HCT116 (cell line): ENCODE measurements at regions not wholly inside any gene's neighbourhood (a gene's known extent, or its start where the extent isn't known, plus 50 kb on each side); places are given as distances from the start of the nearest gene placed in this dataset.

Source experiments
- ATAC-seq: fragments of 200-7000 bp; cut with Tn5 transposase; 2 replicates; pipeline ENCODE4 v1.9.1; 2020; ENCODE audit warnings: mild to moderate bottlenecking, moderate library complexity
- BruUV-seq: library from RNA; stranded (reverse); fragments of 400-500 nt; replicated peaks from 2 replicates; lab custom pipeline; 2021; lab: Mats Ljungman, UMichigan
- CTCF ChIA-PET: fragments of 300-600 bp; sonication (Branson Sonifier 250); formaldehyde crosslinking; loops from one replicate; lab custom pipeline; 2021; ENCODE audit warnings: antibody characterized with exemption; lab: Charles Lee
- POLR2A ChIA-PET: fragments of 300-600, 350-600 bp; sonication (Branson Sonifier 250); formaldehyde crosslinking; loops from one replicate; lab custom pipeline; 2021; ENCODE audit warnings: antibody characterized with exemption; lab: Charles Lee
- RAD21 ChIA-PET, 2 experiments: fragments of 300-600 bp; sonication (Branson Sonifier 250); formaldehyde crosslinking; loops; one replicate each; lab custom pipeline; 2023; ENCODE audit warnings: low total read pairs in 2 of 2; ENCODE audit not compliant: uncharacterized antibody in 2 of 2, unreplicated experiment in 2 of 2, low non-redundant PET in 1 of 2; lab: Charles Lee
- DNase-seq: peaks from one replicate; pipeline ENCODE4 v3.0.0-alpha.2; 2010; ENCODE audit warnings: low read depth, low spot score
- H2AFZ ChIP-seq: fragments of 200-600 bp; shearing (Covaris generic), sonication (generic); 2 replicates; pipeline ENCODE4 v1.6.1; 2017; ENCODE audit warnings: low read depth, mixed run types, mixed read lengths, antibody characterized with exemption, low read length; ENCODE audit not compliant: poor library complexity, severe bottlenecking
- H3K27ac ChIP-seq: 2 replicates; pipeline ENCODE4 v1.5.1; 2012; ENCODE audit warnings: low read depth, low read length
- H3K27me3 ChIP-seq: fragments of 200-600 bp; sonication (generic); 2 replicates; pipeline ENCODE4 v1.6.1; 2016; ENCODE audit warnings: mixed run types, low read length, mixed read lengths; ENCODE audit not compliant: insufficient read depth
- H3K36me3 ChIP-seq, 2 experiments: fragments of 200-500 bp in 1 of 2; fragments of 200-600 bp in 1 of 2; sonication (Bioruptor generic) in 1 of 2; sonication (generic) in 1 of 2; 2 replicates each; pipeline versions ENCODE4 v1.5.1 to v1.6.1; 2014 to 2016; ENCODE audit warnings: low read length in 2 of 2, inconsistent platforms in 1 of 2, mixed read lengths in 1 of 2, mixed run types in 1 of 2; ENCODE audit not compliant: insufficient read depth in 2 of 2, control insufficient read depth in 1 of 2
- H3K4me1 ChIP-seq, 2 experiments: fragments of 200-600 bp in 1 of 2; sonication (generic) in 1 of 2; 2 replicates each; pipeline versions ENCODE4 v1.5.1 to v1.6.1; 2012 to 2017; ENCODE audit warnings: low read length in 2 of 2, inconsistent platforms in 1 of 2, mild to moderate bottlenecking in 1 of 2, mixed read lengths in 1 of 2, mixed run types in 1 of 2, moderate library complexity in 1 of 2; ENCODE audit not compliant: insufficient read depth in 2 of 2, control insufficient read depth in 1 of 2
- H3K4me2 ChIP-seq: fragments of 200-600 bp; sonication (generic); 2 replicates; pipeline ENCODE4 v1.6.1; 2017; ENCODE audit warnings: mixed run types, low read length, mixed read lengths
- H3K4me3 ChIP-seq, 2 experiments: fragments of 200-600 bp in 1 of 2; sonication (generic) in 1 of 2; replicated peaks in 1 of 2; 2 replicates each; pipeline ENCODE4 v1.5.1; 2011 to 2016; ENCODE audit warnings: low read length in 2 of 2, control low read depth in 1 of 2, low read depth in 1 of 2, mild to moderate bottlenecking in 1 of 2, mixed read lengths in 1 of 2, mixed run types in 1 of 2
- H3K79me2 ChIP-seq: fragments of 200-600 bp; sonication (generic); 2 replicates; pipeline ENCODE4 v1.6.1; 2017; ENCODE audit warnings: mild to moderate bottlenecking, mixed run types, low read length, moderate library complexity, mixed read lengths; ENCODE audit not compliant: insufficient read depth
- H3K9ac ChIP-seq: fragments of 200-600 bp; sonication (generic); 2 replicates; pipeline ENCODE4 v1.6.1; 2016; ENCODE audit warnings: low read length, mixed read lengths
- H3K9me2 ChIP-seq: fragments of 200-600 bp; sonication (generic), shearing (Covaris generic); 2 replicates; pipeline ENCODE4 v1.6.1; 2017; ENCODE audit warnings: mixed run types, mild to moderate bottlenecking, moderate library complexity; ENCODE audit not compliant: insufficient read depth
- H3K9me3 ChIP-seq, 2 experiments: fragments of 200-500 bp in 1 of 2; fragments of 200-600 bp in 1 of 2; sonication (Bioruptor generic) in 1 of 2; sonication (generic) in 1 of 2; 2 replicates each; pipeline ENCODE4 v1.6.1; 2014 to 2017; ENCODE audit warnings: low read length in 2 of 2, mixed read lengths in 2 of 2, inconsistent platforms in 1 of 2, low read depth in 1 of 2, mild to moderate bottlenecking in 1 of 2, mixed run types in 1 of 2, moderate library complexity in 1 of 2; ENCODE audit not compliant: control insufficient read depth in 1 of 2, insufficient read depth in 1 of 2
- H4K20me1 ChIP-seq: fragments of 200-600 bp; sonication (generic), shearing (Covaris generic); 2 replicates; pipeline ENCODE4 v1.6.1; 2017; ENCODE audit warnings: mixed run types, mild to moderate bottlenecking, moderate library complexity; ENCODE audit not compliant: insufficient read depth
- ATF3 ChIP-seq: IDR thresholded peaks from 2 replicates; pipeline ENCODE4 v1.6.1; 2012
- ELF1 ChIP-seq: IDR thresholded peaks from 2 replicates; pipeline ENCODE4 v1.6.1; 2012; ENCODE audit warnings: low read depth, borderline replicate concordance
- EZH2phosphoT487 ChIP-seq: fragments of 200-600 bp; IDR thresholded peaks from 2 replicates; pipeline ENCODE4 v1.6.1; 2018; ENCODE audit warnings: antibody characterized with exemption, borderline replicate concordance
- FOSL1 ChIP-seq: IDR thresholded peaks from 2 replicates; pipeline ENCODE4 v1.6.1; 2012; ENCODE audit warnings: low read depth
- POLR2A ChIP-seq: IDR thresholded peaks from 2 replicates; pipeline ENCODE4 v1.7.0; 2011; ENCODE audit warnings: borderline replicate concordance; ENCODE audit not compliant: insufficient read depth, insufficient read length; ENCODE audit errors: extremely low read depth
- POLR2AphosphoS5 ChIP-seq: IDR thresholded peaks from 2 replicates; pipeline ENCODE4 v1.6.1; 2011; ENCODE audit warnings: mild to moderate bottlenecking, low read depth, low read length, moderate library complexity
- RAD21 ChIP-seq: IDR thresholded peaks from 2 replicates; pipeline ENCODE4 v1.6.1; 2012; ENCODE audit warnings: low read depth, mild to moderate bottlenecking
- SP1 ChIP-seq: IDR thresholded peaks from 2 replicates; pipeline ENCODE4 v1.6.1; 2012; ENCODE audit warnings: low read depth
- SRF ChIP-seq: IDR thresholded peaks from 2 replicates; pipeline ENCODE4 v1.6.1; 2012; ENCODE audit warnings: low read depth
- TCF7L2 ChIP-seq: IDR thresholded peaks from 2 replicates; pipeline ENCODE4 v1.7.0; 2011; ENCODE audit warnings: borderline replicate concordance, inconsistent platforms; ENCODE audit not compliant: insufficient read depth, insufficient read length; ENCODE audit errors: extremely low read depth
- YY1 ChIP-seq: IDR thresholded peaks from 2 replicates; pipeline ENCODE4 v1.6.1; 2011; ENCODE audit warnings: low read length, low read depth, moderate library complexity, mild to moderate bottlenecking; ENCODE audit not compliant: insufficient replicate concordance; ENCODE audit errors: extremely low read depth
- ZFX ChIP-seq: fragments of 450-650 bp; IDR thresholded peaks from 2 replicates; pipeline ENCODE4 v1.6.1; 2017
- intact Hi-C: fragments of 100-400 bp; cut with micrococcal nuclease; formaldehyde crosslinking; loops from 2 replicates; pipeline ENCODE4 v1.10.0; 2022
- TF ChIP-seq, protein P1 (sequence below): IDR thresholded peaks from 2 replicates; pipeline ENCODE4 v1.6.1; 2011; ENCODE audit warnings: mild to moderate bottlenecking, low read length, moderate library complexity; ENCODE audit not compliant: insufficient replicate concordance; ENCODE audit errors: extremely low read depth
- TF ChIP-seq, protein P2 (sequence below), 3 experiments: fragments of 200-600 bp in 1 of 3; sonication (generic) in 1 of 3; IDR thresholded peaks in 2 of 3; conservative IDR thresholded peaks in 1 of 3; 2 replicates each; pipeline ENCODE4 v1.5.1; 2012 to 2017; ENCODE audit warnings: low read depth in 2 of 3, low read length in 2 of 3, antibody characterized with exemption in 1 of 3, borderline replicate concordance in 1 of 3, control low read depth in 1 of 3, mild to moderate bottlenecking in 1 of 3, mixed read lengths in 1 of 3, mixed run types in 1 of 3, moderate library complexity in 1 of 3; ENCODE audit not compliant: insufficient read depth in 1 of 3

GRCh38 chr2:66329081-66329605 is 105.8 kb upstream of the MEIS1 start (continued):
- TF ChIP-seq, protein P1, sequence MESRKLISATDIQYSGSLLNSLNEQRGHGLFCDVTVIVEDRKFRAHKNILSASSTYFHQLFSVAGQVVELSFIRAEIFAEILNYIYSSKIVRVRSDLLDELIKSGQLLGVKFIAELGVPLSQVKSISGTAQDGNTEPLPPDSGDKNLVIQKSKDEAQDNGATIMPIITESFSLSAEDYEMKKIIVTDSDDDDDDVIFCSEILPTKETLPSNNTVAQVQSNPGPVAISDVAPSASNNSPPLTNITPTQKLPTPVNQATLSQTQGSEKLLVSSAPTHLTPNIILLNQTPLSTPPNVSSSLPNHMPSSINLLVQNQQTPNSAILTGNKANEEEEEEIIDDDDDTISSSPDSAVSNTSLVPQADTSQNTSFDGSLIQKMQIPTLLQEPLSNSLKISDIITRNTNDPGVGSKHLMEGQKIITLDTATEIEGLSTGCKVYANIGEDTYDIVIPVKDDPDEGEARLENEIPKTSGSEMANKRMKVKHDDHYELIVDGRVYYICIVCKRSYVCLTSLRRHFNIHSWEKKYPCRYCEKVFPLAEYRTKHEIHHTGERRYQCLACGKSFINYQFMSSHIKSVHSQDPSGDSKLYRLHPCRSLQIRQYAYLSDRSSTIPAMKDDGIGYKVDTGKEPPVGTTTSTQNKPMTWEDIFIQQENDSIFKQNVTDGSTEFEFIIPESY = no peak
- TF ChIP-seq, protein P2, sequence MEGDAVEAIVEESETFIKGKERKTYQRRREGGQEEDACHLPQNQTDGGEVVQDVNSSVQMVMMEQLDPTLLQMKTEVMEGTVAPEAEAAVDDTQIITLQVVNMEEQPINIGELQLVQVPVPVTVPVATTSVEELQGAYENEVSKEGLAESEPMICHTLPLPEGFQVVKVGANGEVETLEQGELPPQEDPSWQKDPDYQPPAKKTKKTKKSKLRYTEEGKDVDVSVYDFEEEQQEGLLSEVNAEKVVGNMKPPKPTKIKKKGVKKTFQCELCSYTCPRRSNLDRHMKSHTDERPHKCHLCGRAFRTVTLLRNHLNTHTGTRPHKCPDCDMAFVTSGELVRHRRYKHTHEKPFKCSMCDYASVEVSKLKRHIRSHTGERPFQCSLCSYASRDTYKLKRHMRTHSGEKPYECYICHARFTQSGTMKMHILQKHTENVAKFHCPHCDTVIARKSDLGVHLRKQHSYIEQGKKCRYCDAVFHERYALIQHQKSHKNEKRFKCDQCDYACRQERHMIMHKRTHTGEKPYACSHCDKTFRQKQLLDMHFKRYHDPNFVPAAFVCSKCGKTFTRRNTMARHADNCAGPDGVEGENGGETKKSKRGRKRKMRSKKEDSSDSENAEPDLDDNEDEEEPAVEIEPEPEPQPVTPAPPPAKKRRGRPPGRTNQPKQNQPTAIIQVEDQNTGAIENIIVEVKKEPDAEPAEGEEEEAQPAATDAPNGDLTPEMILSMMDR (IDR thresholded peaks at IDR 0.05 in 2 of 3, conservative IDR thresholded peaks at IDR 0.05 in 1 of 3; ENCODE audit: borderline replicate concordance in 1 of 3, insufficient read depth in 1 of 3, low read depth in 2 of 3, low read length in 2 of 3) = no peak

GRCh38 chr2:66327066-66327740 is 107.7 kb upstream of the MEIS1 start:
- no peak for ATAC-seq
- ChIA-PET RAD21 (no interaction called here), CTCF (no interaction called here), POLR2A (no interaction called here)
- Histone ChIP-seq H2AFZ (no peak overlapping the region), H3K9me3 (no peaks in the 10 kb centered on the region), H3K27me3 (peaks cover 15% of the 10 kb centered on the region; the same call in 1 of the 2 replicates), H3K4me2 (no peak overlapping the region), H3K9ac (no peak overlapping the region), H3K4me1 (no peaks in the 10 kb centered on the region), H3K36me3 (no peaks in the 10 kb centered on the region), H3K4me3 (no peak overlapping the region), H3K9me2 (no peaks in the 10 kb centered on the region), H3K79me2 (no peaks in the 10 kb centered on the region), H4K20me1 (no peaks in the 10 kb centered on the region), H3K27ac (no peak overlapping the region)
- no peak for DNase-seq
- BruUV-seq = no TSS peak
- intact Hi-C loops = no loop called here
- TF ChIP-seq, protein P2 (IDR thresholded peaks at IDR 0.05 in 2 of 3, conservative IDR thresholded peaks at IDR 0.05 in 1 of 3; ENCODE audit: borderline replicate concordance in 1 of 3, insufficient read depth in 1 of 3, low read depth in 2 of 3, low read length in 2 of 3) = no peak
- TF ChIP-seq EZH2phosphoT487 (no peak), SRF (no peak), TCF7L2 (no peak), POLR2A (no peak), FOSL1 (no peak), ELF1 (no peak), ZFX (no peak), ATF3 (no peak), SP1 (no peak), RAD21 (no peak), YY1 (no peak), POLR2AphosphoS5 (no peak)
- TF ChIP-seq, protein P1 = no peak
